ENCODE measurements at regions not wholly inside any gene's neighbourhood (a gene's known extent, or its start where the extent isn't known, plus 50 kb on each side); places are given as distances from the start of the nearest gene placed in this dataset.

DNA sequence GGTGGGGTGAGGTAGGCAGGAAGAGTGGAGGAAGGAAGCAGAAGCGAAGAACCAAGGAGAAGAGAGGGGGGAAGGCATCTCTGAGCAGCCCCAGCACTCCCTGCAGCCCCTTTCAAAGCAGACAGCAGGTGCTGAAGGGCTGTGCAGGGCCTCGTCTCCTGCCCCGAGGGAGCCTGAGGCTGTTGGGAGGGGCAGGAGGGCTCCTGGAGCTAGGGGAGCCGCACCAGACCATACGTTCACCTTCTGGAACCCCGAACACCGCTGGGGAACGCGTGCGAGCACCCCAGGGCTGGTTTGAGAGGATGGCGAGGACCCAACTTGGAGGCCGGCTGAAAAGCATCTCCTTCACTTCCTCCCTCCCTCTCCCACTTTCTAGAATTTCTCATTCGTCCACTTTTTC lies 259.8 kb downstream of the FAM43A start:
- TF ChIP-seq, protein P1, sequence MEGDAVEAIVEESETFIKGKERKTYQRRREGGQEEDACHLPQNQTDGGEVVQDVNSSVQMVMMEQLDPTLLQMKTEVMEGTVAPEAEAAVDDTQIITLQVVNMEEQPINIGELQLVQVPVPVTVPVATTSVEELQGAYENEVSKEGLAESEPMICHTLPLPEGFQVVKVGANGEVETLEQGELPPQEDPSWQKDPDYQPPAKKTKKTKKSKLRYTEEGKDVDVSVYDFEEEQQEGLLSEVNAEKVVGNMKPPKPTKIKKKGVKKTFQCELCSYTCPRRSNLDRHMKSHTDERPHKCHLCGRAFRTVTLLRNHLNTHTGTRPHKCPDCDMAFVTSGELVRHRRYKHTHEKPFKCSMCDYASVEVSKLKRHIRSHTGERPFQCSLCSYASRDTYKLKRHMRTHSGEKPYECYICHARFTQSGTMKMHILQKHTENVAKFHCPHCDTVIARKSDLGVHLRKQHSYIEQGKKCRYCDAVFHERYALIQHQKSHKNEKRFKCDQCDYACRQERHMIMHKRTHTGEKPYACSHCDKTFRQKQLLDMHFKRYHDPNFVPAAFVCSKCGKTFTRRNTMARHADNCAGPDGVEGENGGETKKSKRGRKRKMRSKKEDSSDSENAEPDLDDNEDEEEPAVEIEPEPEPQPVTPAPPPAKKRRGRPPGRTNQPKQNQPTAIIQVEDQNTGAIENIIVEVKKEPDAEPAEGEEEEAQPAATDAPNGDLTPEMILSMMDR (IDR thresholded peaks at IDR 0.05 in 4 of 5, conservative IDR thresholded peaks at IDR 0.05 in 1 of 5) = no peak
- TF ChIP-seq POLR2A (IDR thresholded peaks at IDR 0.05) = no peak

Measured in gastrocnemius medialis (tissue), 4 donors.